H1 (cell line): ENCODE measurements at regions not wholly inside any gene's neighbourhood (a gene's known extent, or its start where the extent isn't known, plus 50 kb on each side); places are given as distances from the start of the nearest gene placed in this dataset.

Source experiments
- CTCF ChIA-PET: fragments of 300-600 bp; sonication (Branson Sonifier 250); formaldehyde crosslinking; loops from one replicate; lab custom pipeline; 2021; ENCODE audit not compliant: partially characterized antibody; lab: Charles Lee
- POLR2A ChIA-PET: fragments of 300-600 bp; sonication (Branson Sonifier 250); formaldehyde crosslinking; loops from one replicate; lab custom pipeline; 2021; ENCODE audit warnings: inconsistent platforms; ENCODE audit not compliant: partially characterized antibody; lab: Charles Lee
- DNase-seq, 2 experiments: peaks; one replicate each; pipeline versions ENCODE4 v3.0.0 to v3.0.0-alpha.2; 2010 to 2022; ENCODE audit warnings: low spot score in 2 of 2, low read depth in 1 of 2, mixed read lengths in 1 of 2
- FAIRE-seq: peaks from 2 replicates; lab custom pipeline; 2011; peaks lifted over from hg19 to GRCh38; lab: Jason Lieb, UNC
- H2AFZ ChIP-seq: 2 replicates; pipeline ENCODE4 v1.8.1; 2012; ENCODE audit warnings: low read length, inconsistent platforms
- H2AK5ac ChIP-seq: 2 replicates; pipeline ENCODE4 v1.6.1; 2013; ENCODE audit warnings: low read depth, low read length
- H2BK120ac ChIP-seq: replicated peaks from 2 replicates; pipeline ENCODE3; 2013; ENCODE audit warnings: low read depth, low read length, inconsistent platforms
- H2BK12ac ChIP-seq: 2 replicates; pipeline ENCODE4 v1.6.1; 2013; ENCODE audit warnings: low read depth, low read length
- H2BK15ac ChIP-seq: 2 replicates; pipeline ENCODE4 v1.6.1; 2013; ENCODE audit warnings: low read length
- H2BK20ac ChIP-seq: 2 replicates; pipeline ENCODE4 v1.6.1; 2013; ENCODE audit warnings: low read length
- H2BK5ac ChIP-seq: 2 replicates; pipeline ENCODE4 v1.6.1; 2013; ENCODE audit warnings: low read depth, low read length
- H3K14ac ChIP-seq: 2 replicates; pipeline ENCODE4 v1.6.1; 2013; ENCODE audit warnings: inconsistent platforms; ENCODE audit not compliant: insufficient read length
- H3K18ac ChIP-seq: 2 replicates; pipeline ENCODE4 v1.6.1; 2013; ENCODE audit warnings: low read length; ENCODE audit errors: extremely low read depth
- H3K23ac ChIP-seq: 2 replicates; pipeline ENCODE4 v1.6.1; 2013; ENCODE audit warnings: inconsistent platforms; ENCODE audit not compliant: insufficient read length
- H3K23me2 ChIP-seq: 2 replicates; pipeline ENCODE4 v1.6.1; 2013; ENCODE audit warnings: low read depth, low read length
- H3K27ac ChIP-seq: 2 replicates; pipeline ENCODE4 v1.6.1; 2011; ENCODE audit warnings: low read depth, low read length, inconsistent platforms
- H3K27me3 ChIP-seq, 4 experiments: replicated peaks in 1 of 4; 1 replicate in 1 of 4; 2 replicates in 3 of 4; pipeline versions ENCODE4 v1.6.1 to v1.8.1; 2011 to 2013; ENCODE audit warnings: low read length in 3 of 4, mild to moderate bottlenecking in 3 of 4, inconsistent platforms in 2 of 4, mixed read lengths in 2 of 4, moderate library complexity in 1 of 4; ENCODE audit not compliant: control insufficient read depth in 3 of 4, insufficient read depth in 3 of 4; ENCODE audit errors: extremely low read depth in 1 of 4
- H3K36me3 ChIP-seq, 4 experiments: 2 replicates each; pipeline versions ENCODE4 v1.6.1 to v1.8.1; 2011 to 2013; ENCODE audit warnings: mild to moderate bottlenecking in 4 of 4, low read length in 3 of 4, moderate library complexity in 2 of 4, control low read depth in 1 of 4, inconsistent platforms in 1 of 4; ENCODE audit not compliant: insufficient read depth in 4 of 4, control insufficient read depth in 2 of 4
- H3K4ac ChIP-seq: replicated peaks from 2 replicates; pipeline ENCODE3; 2013; ENCODE audit warnings: low read length, low read depth, mixed read lengths, inconsistent platforms; ENCODE audit not compliant: insufficient read length
- H3K4me1 ChIP-seq, 4 experiments: replicated peaks in 1 of 4; 1 replicate in 1 of 4; 2 replicates in 3 of 4; pipeline versions ENCODE4 v1.6.1 to v1.8.1; 2011 to 2013; ENCODE audit warnings: low read length in 3 of 4, inconsistent platforms in 2 of 4, mixed read lengths in 1 of 4; ENCODE audit not compliant: insufficient read depth in 4 of 4, control insufficient read depth in 3 of 4
- H3K4me2 ChIP-seq, 2 experiments: 2 replicates each; pipeline versions ENCODE4 v1.6.1 to v1.8.1; 2011 to 2013; ENCODE audit warnings: low read depth in 2 of 2, low read length in 2 of 2, control low read depth in 1 of 2, inconsistent platforms in 1 of 2, mild to moderate bottlenecking in 1 of 2; ENCODE audit not compliant: insufficient read depth in 1 of 2
- H3K4me3 ChIP-seq, 4 experiments: fragments of 200-600, 300-600 bp in 1 of 4; sonication (generic), shearing (Covaris generic), sonication (Bioruptor Twin) in 1 of 4; 2 replicates each; pipeline versions ENCODE4 v1.5.1 to v1.8.1; 2011 to 2016; ENCODE audit warnings: low read length in 4 of 4, low read depth in 3 of 4, control low read depth in 2 of 4, inconsistent platforms in 2 of 4, mild to moderate bottlenecking in 2 of 4, mixed read lengths in 1 of 4, moderate library complexity in 1 of 4; ENCODE audit not compliant: insufficient read depth in 2 of 4; ENCODE audit errors: extremely low read depth in 1 of 4
- H3K56ac ChIP-seq: replicated peaks from 2 replicates; pipeline ENCODE3; 2013; ENCODE audit warnings: low read depth, mild to moderate bottlenecking, mixed read lengths, low read length, inconsistent platforms; ENCODE audit not compliant: insufficient read length
- H3K79me1 ChIP-seq: 2 replicates; pipeline ENCODE4 v1.6.1; 2013; ENCODE audit warnings: low read depth, low read length, control low read depth
- H3K79me2 ChIP-seq, 2 experiments: 2 replicates each; pipeline versions ENCODE4 v1.6.1 to v1.8.1; 2012 to 2013; ENCODE audit warnings: low read length in 2 of 2, mild to moderate bottlenecking in 2 of 2, inconsistent platforms in 1 of 2; ENCODE audit not compliant: insufficient read depth in 2 of 2, control insufficient read depth in 1 of 2
- H3K9ac ChIP-seq, 4 experiments: replicated peaks in 1 of 4; 1 replicate in 1 of 4; 2 replicates in 3 of 4; pipeline versions ENCODE4 v1.6.1 to v1.8.1; 2011 to 2013; ENCODE audit warnings: low read depth in 3 of 4, low read length in 3 of 4, control low read depth in 2 of 4, mild to moderate bottlenecking in 2 of 4, moderate library complexity in 2 of 4, inconsistent platforms in 1 of 4; ENCODE audit errors: extremely low read depth in 1 of 4
- H3K9me3 ChIP-seq, 2 experiments: 2 replicates each; pipeline versions ENCODE4 v1.6.1 to v1.8.1; 2012 to 2013; ENCODE audit warnings: mild to moderate bottlenecking in 2 of 2, moderate library complexity in 2 of 2, control low read depth in 1 of 2, inconsistent platforms in 1 of 2, low read depth in 1 of 2, low read length in 1 of 2, mixed read lengths in 1 of 2; ENCODE audit not compliant: insufficient read depth in 2 of 2
- H4K20me1 ChIP-seq, 2 experiments: replicated peaks in 1 of 2; 2 replicates each; pipeline versions ENCODE3 to v1.8.1; 2011 to 2013; ENCODE audit warnings: inconsistent platforms in 2 of 2, low read length in 2 of 2, mild to moderate bottlenecking in 1 of 2; ENCODE audit not compliant: insufficient read depth in 2 of 2, control insufficient read depth in 1 of 2
- H4K5ac ChIP-seq: 2 replicates; pipeline ENCODE4 v1.6.1; 2013; ENCODE audit warnings: low read length, low read depth, mixed read lengths, inconsistent platforms; ENCODE audit not compliant: insufficient read length
- H4K8ac ChIP-seq: 2 replicates; pipeline ENCODE4 v1.8.0; 2013; ENCODE audit warnings: mild to moderate bottlenecking, moderate library complexity, low read length, inconsistent platforms; ENCODE audit not compliant: insufficient read depth; ENCODE audit errors: extremely low read depth
- H4K91ac ChIP-seq: replicated peaks from 2 replicates; pipeline ENCODE3; 2013; ENCODE audit warnings: low read length, mixed read lengths, inconsistent platforms; ENCODE audit not compliant: insufficient read length
- ASH2L ChIP-seq: fragments of 200-600, 300-600 bp; sonication (generic); IDR thresholded peaks from one replicate; pipeline ENCODE4 v1.7.1; 2017; ENCODE audit warnings: low read length
- CBX8 ChIP-seq: fragments of 300-800, 300-1000 bp; sonication (generic); IDR thresholded peaks from 2 replicates; pipeline ENCODE4 v1.7.1; 2016; ENCODE audit warnings: low read depth, low read length, borderline replicate concordance
- EP300 ChIP-seq, 2 experiments: IDR thresholded peaks; 1 replicate in 1 of 2; 2 replicates in 1 of 2; pipeline ENCODE4 v1.6.1; 2011 to 2012; ENCODE audit warnings: low read depth in 2 of 2, low read length in 2 of 2, mild to moderate bottlenecking in 2 of 2, borderline replicate concordance in 1 of 2, inconsistent platforms in 1 of 2, moderate library complexity in 1 of 2
- EZH2 ChIP-seq: fragments of 200-600 bp; sonication (generic); IDR thresholded peaks from 2 replicates; pipeline ENCODE4 v1.7.1; 2012; ENCODE audit warnings: low read depth, mild to moderate bottlenecking, moderate library complexity, low read length, inconsistent platforms; ENCODE audit not compliant: severe bottlenecking
- RXRA ChIP-seq: IDR thresholded peaks from 2 replicates; pipeline ENCODE4 v1.6.1; 2011; ENCODE audit warnings: low read depth, mild to moderate bottlenecking, low read length, moderate library complexity; ENCODE audit not compliant: insufficient read depth
- TBP ChIP-seq: IDR thresholded peaks from 2 replicates; pipeline ENCODE4 v1.6.1; 2011; ENCODE audit warnings: low read depth, low read length, improper control_type of control experiment
- WGBS, 2 experiments: shearing (Covaris generic) in 1 of 2; methylation state at CpG; one replicate each; pipeline versions ENCODE4 v1.1.6 to v1.1.7; 2013 to 2015; ENCODE audit warnings: low lambda C conversion rate in 2 of 2, mixed read lengths in 2 of 2, inconsistent platforms in 1 of 2, low coverage in 1 of 2, missing lambda C conversion rate in 1 of 2; ENCODE audit not compliant: insufficient replicate concordance in 2 of 2, insufficient coverage in 1 of 2, insufficient read length in 1 of 2; ENCODE audit errors: extremely low coverage in 1 of 2, missing lambda C conversion rate in 1 of 2; 5-methylcytosine and 5-hydroxymethylcytosine counted together
- TF ChIP-seq, protein P1 (sequence below): IDR thresholded peaks from 2 replicates; pipeline ENCODE4 v1.6.1; 2012; ENCODE audit warnings: low read length, inconsistent platforms

DNA sequence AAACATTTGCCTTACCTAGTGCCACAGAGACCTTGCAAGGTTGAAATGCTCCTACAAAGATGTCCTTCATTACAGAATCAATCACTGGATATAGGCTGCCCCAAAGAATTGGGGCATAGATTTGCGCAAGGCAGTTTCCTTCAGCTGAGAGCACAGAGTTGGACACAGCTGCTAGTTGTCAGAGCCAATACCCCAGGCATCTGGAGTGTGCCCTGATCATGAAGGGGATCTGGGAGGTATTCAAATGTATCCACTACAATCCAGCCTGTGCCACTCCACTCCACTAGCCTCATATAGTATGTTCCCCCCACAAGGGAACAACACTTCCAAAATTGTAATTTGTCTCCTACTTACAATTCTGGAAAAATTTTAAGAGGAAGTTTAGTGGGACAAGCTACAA, 62.3 kb upstream of the ITPRID2 start:
- no peaks in the 10 kb centered on the region for H3K79me1 ChIP-seq
- POLR2A ChIA-PET: no interaction called here

More for the DNA sequence above, 62.3 kb upstream of the ITPRID2 start:
- H3K9me3 ChIP-seq: no peaks in the 10 kb centered on the region
- CTCF ChIA-PET: interaction anchor here (1.0 kb wide), 1 partner anchor 306 kb away, joined by 3 read pairs; no protein-coding TSS in a partner anchor
- H2AFZ ChIP-seq: no peak overlapping the region
- H3K27ac ChIP-seq: no peak overlapping the region
- H3K18ac ChIP-seq: no peak overlapping the region
- no peak overlapping the region for H2AK5ac ChIP-seq
- no peak overlapping the region for H2BK15ac ChIP-seq
- H4K5ac ChIP-seq: no peak overlapping the region
- no peaks in the 10 kb centered on the region for H3K79me2 ChIP-seq
- TF ChIP-seq ASH2L (no peak), CBX8 (no peak), EP300 (IDR thresholded peaks at IDR 0.05; ENCODE audit: borderline replicate concordance in 1 of 2, low read depth in 2 of 2, low read length in 2 of 2) (no peak), EZH2 (no peak), TBP (no peak), RXRA (no peak)
- TF ChIP-seq, protein P1, sequence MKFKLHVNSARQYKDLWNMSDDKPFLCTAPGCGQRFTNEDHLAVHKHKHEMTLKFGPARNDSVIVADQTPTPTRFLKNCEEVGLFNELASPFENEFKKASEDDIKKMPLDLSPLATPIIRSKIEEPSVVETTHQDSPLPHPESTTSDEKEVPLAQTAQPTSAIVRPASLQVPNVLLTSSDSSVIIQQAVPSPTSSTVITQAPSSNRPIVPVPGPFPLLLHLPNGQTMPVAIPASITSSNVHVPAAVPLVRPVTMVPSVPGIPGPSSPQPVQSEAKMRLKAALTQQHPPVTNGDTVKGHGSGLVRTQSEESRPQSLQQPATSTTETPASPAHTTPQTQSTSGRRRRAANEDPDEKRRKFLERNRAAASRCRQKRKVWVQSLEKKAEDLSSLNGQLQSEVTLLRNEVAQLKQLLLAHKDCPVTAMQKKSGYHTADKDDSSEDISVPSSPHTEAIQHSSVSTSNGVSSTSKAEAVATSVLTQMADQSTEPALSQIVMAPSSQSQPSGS: no peak
- H3K4me2 ChIP-seq: no peak overlapping the region
- no peak overlapping the region for H3K4me3 ChIP-seq
- no peak for DNase-seq
- FAIRE-seq: no peak
- no peak overlapping the region for H3K9ac ChIP-seq
- H3K4me1 ChIP-seq: no peaks in the 10 kb centered on the region
- H3K36me3 ChIP-seq: no peaks in the 10 kb centered on the region
- H2BK5ac ChIP-seq: no peak overlapping the region
- H4K20me1 ChIP-seq: no peaks in the 10 kb centered on the region
- H2BK12ac ChIP-seq: no peak overlapping the region
- H4K91ac ChIP-seq: no peak overlapping the region
- no peaks in the 10 kb centered on the region for H3K23me2 ChIP-seq
- no peak overlapping the region for H4K8ac ChIP-seq
- no peaks in the 10 kb centered on the region for H3K27me3 ChIP-seq
- no peak overlapping the region for H2BK20ac ChIP-seq
- 92% methylated on average over 1 of the region's 1 CpG; no CpG with 5 or more reads in 1 of the 2 experiments for WGBS, 2 experiments
- H2BK120ac ChIP-seq: no peak overlapping the region
- H3K56ac ChIP-seq: no peak overlapping the region
- no peak overlapping the region for H3K23ac ChIP-seq
- no peak overlapping the region for H3K14ac ChIP-seq
- H3K4ac ChIP-seq: no peak overlapping the region
